Activated CD4-positive, alpha-beta memory T cell treated with anti-CD3 and anti-CD28 coated beads for 36 hours (primary cell): ENCODE measurements at regions not wholly inside any gene's neighbourhood (a gene's known extent, or its start where the extent isn't known, plus 50 kb on each side); places are given as distances from the start of the nearest gene placed in this dataset.
A peak's percentile ranks its signal among the peaks of the same experiment; 100 is the strongest.

Source experiments
- CTCF ChIA-PET: fragments of 350-600 bp; sonication (Branson Sonifier 250); formaldehyde crosslinking; loops from one replicate; lab custom pipeline; 2021; ENCODE audit warnings: antibody characterized with exemption, inconsistent platforms; lab: Charles Lee
- POLR2A ChIA-PET: fragments of 350-600 bp; sonication (Branson Sonifier 250); formaldehyde crosslinking; loops from one replicate; lab custom pipeline; 2021; ENCODE audit warnings: antibody characterized with exemption; lab: Charles Lee
- DNase-seq: peaks from one replicate; pipeline ENCODE4 v3.0.0-alpha.2; 2020
- H3K27ac Mint-ChIP-seq: one replicate; pipeline ENCODE4 v1.8.0; 2021; ENCODE audit warnings: mixed read lengths
- H3K27me3 Mint-ChIP-seq: one replicate; pipeline ENCODE4 v1.8.0; 2021; ENCODE audit warnings: mixed read lengths
- H3K36me3 Mint-ChIP-seq: one replicate; pipeline ENCODE4 v1.8.0; 2021; ENCODE audit warnings: mixed read lengths
- H3K4me1 Mint-ChIP-seq: one replicate; pipeline ENCODE4 v1.8.0; 2021; ENCODE audit warnings: low read depth, mixed read lengths
- H3K4me3 Mint-ChIP-seq: one replicate; pipeline ENCODE4 v1.8.0; 2021; ENCODE audit warnings: mild to moderate bottlenecking, mixed read lengths
- H3K9me3 Mint-ChIP-seq: one replicate; pipeline ENCODE4 v1.8.0; 2021; ENCODE audit warnings: mixed read lengths
- intact Hi-C: fragments of 100-400 bp; cut with micrococcal nuclease; formaldehyde crosslinking; loops from one replicate; pipeline ENCODE4 v1.15.1; 2023

- Mint-ChIP-seq H3K4me1 (peaks cover 73% of the 10 kb centered on the region), H3K9me3 (no peaks in the 10 kb centered on the region), H3K27me3 (no peaks in the 10 kb centered on the region), H3K27ac (peak overlapping the region; percentile 74), H3K36me3 (no peaks in the 10 kb centered on the region), H3K4me3 (no peak overlapping the region)
- intact Hi-C loops = no loop called here
- ChIA-PET CTCF (interaction anchor here (0.6 to 1.0 kb wide), 2 partner anchors 28 to 197 kb away, joined by 3 read pairs; no protein-coding TSS in a partner anchor), POLR2A (interaction anchor here (0.9 to 1.8 kb wide), 3 partner anchors 17 to 204 kb away, joined by 3 to 5 read pairs (median 4); no protein-coding TSS in a partner anchor)
- no peak for DNase-seq
These were observed 99.1 kb upstream of the DUSP22 start for GRCh38 chr6:193180-193579.

- H3K27me3 Mint-ChIP-seq = no peaks in the 10 kb centered on the region
- H3K27ac Mint-ChIP-seq = peak overlapping the region; percentile 74
- ChIA-PET CTCF (interaction anchor here (0.6 to 1.0 kb wide), 3 partner anchors 27 to 196 kb away, joined by 3 read pairs; no protein-coding TSS in a partner anchor), POLR2A (interaction anchor here (0.6 to 1.8 kb wide), 5 partner anchors 16 to 206 kb away, joined by 3 to 5 read pairs (median 3); no protein-coding TSS in a partner anchor)
- H3K36me3 Mint-ChIP-seq = no peaks in the 10 kb centered on the region
- H3K4me3 Mint-ChIP-seq = peak overlapping the region; percentile 0
- DNase-seq = peak; percentile 53
- H3K9me3 Mint-ChIP-seq = no peaks in the 10 kb centered on the region
- H3K4me1 Mint-ChIP-seq = peaks cover 68% of the 10 kb centered on the region
- intact Hi-C loops = loop anchor here (1.0 kb wide), 3 partner anchors 15 to 31 kb away; no protein-coding TSS in a partner anchor
These were observed 98.4 kb upstream of the DUSP22 start for GRCh38 chr6:193773-194310.

- no peaks in the 10 kb centered on the region for H3K36me3 Mint-ChIP-seq
- ChIA-PET POLR2A (interaction anchor here (1.3 to 1.5 kb wide), 4 partner anchors 14 to 195 kb away, joined by 4 to 13 read pairs (median 5); partner anchors contain the start of gene IRF4), CTCF (interaction anchor here (0.6 to 2.0 kb wide), 4 partner anchors 11 to 208 kb away, joined by 3 to 10 read pairs (median 4); no protein-coding TSS in a partner anchor)
- no peaks in the 10 kb centered on the region for H3K9me3 Mint-ChIP-seq
- intact Hi-C loops = no loop called here
- peaks cover 47% of the 10 kb centered on the region for H3K4me1 Mint-ChIP-seq
- peak; percentile 84 for DNase-seq
- H3K27me3 Mint-ChIP-seq = peaks cover 3% of the 10 kb centered on the region
- H3K4me3 Mint-ChIP-seq = no peak overlapping the region
- H3K27ac Mint-ChIP-seq = peak overlapping the region; percentile 49
These were observed 96.4 kb upstream of the DUSP22 start for GRCh38 chr6:195861-196360.

- POLR2A ChIA-PET = interaction anchor here (1.5 kb wide), 1 partner anchor 13 kb away, joined by 4 read pairs; no protein-coding TSS in a partner anchor
- no peak overlapping the region for H3K4me3 Mint-ChIP-seq
- intact Hi-C loops = no loop called here
- no peaks in the 10 kb centered on the region for H3K9me3 Mint-ChIP-seq
- no peaks in the 10 kb centered on the region for H3K36me3 Mint-ChIP-seq
- DNase-seq = no peak
- H3K4me1 Mint-ChIP-seq = peaks cover 44% of the 10 kb centered on the region
- CTCF ChIA-PET = no interaction called here
- peak overlapping the region; percentile 3 for H3K27ac Mint-ChIP-seq
- H3K27me3 Mint-ChIP-seq = peaks cover 3% of the 10 kb centered on the region
These were observed 95.7 kb upstream of the DUSP22 start for GRCh38 chr6:196543-196942.

- CTCF ChIA-PET = no interaction called here
- Mint-ChIP-seq H3K27ac (no peak overlapping the region), H3K36me3 (no peaks in the 10 kb centered on the region), H3K9me3 (no peaks in the 10 kb centered on the region), H3K4me1 (peaks cover 4% of the 10 kb centered on the region), H3K4me3 (no peak overlapping the region), H3K27me3 (peaks cover 20% of the 10 kb centered on the region)
- POLR2A ChIA-PET = no interaction called here
- intact Hi-C loops = no loop called here
- DNase-seq = no peak
These were observed 88.6 kb upstream of the DUSP22 start for GRCh38 chr6:203661-204060.

GRCh38 chr6:206264-206663 lies 86.0 kb upstream of the DUSP22 start:
- Mint-ChIP-seq H3K4me3 (no peak overlapping the region), H3K27ac (no peak overlapping the region), H3K9me3 (no peaks in the 10 kb centered on the region), H3K27me3 (peaks cover 24% of the 10 kb centered on the region), H3K4me1 (peaks cover 28% of the 10 kb centered on the region), H3K36me3 (no peaks in the 10 kb centered on the region)
- intact Hi-C loops = no loop called here
- POLR2A ChIA-PET = no interaction called here
- no peak for DNase-seq
- CTCF ChIA-PET = interaction anchor here (1.0 kb wide), 1 partner anchor 11 kb away, joined by 5 read pairs; no protein-coding TSS in a partner anchor

- DNase-seq = no peak
- intact Hi-C loops = no loop called here
- Mint-ChIP-seq H3K27ac (no peak overlapping the region), H3K27me3 (peaks cover 37% of the 10 kb centered on the region), H3K4me3 (no peak overlapping the region), H3K4me1 (peaks cover 28% of the 10 kb centered on the region), H3K36me3 (no peaks in the 10 kb centered on the region), H3K9me3 (no peaks in the 10 kb centered on the region)
- ChIA-PET POLR2A (no interaction called here), CTCF (interaction anchor here (0.8 to 1.0 kb wide), 2 partner anchors 8 to 20 kb away, joined by 3 read pairs; no protein-coding TSS in a partner anchor)
These were observed 83.9 kb upstream of the DUSP22 start for GRCh38 chr6:208364-208763.

GRCh38 chr6:208938-209337 lies 83.3 kb upstream of the DUSP22 start:
- ChIA-PET POLR2A (interaction anchor here (1.0 to 1.9 kb wide), 3 partner anchors 11 to 18 kb away, joined by 3 to 5 read pairs (median 4); no protein-coding TSS in a partner anchor), CTCF (interaction anchor here (0.8 to 1.6 kb wide), 3 partner anchors 8 to 105 kb away, joined by 3 to 4 read pairs (median 3); no protein-coding TSS in a partner anchor)
- Mint-ChIP-seq H3K27me3 (peaks cover 33% of the 10 kb centered on the region), H3K27ac (no peak overlapping the region), H3K36me3 (no peaks in the 10 kb centered on the region), H3K4me1 (peaks cover 28% of the 10 kb centered on the region), H3K9me3 (peaks cover 4% of the 10 kb centered on the region), H3K4me3 (no peak overlapping the region)
- intact Hi-C loops = loop anchor here (1.0 kb wide), 5 partner anchors 15 to 43 kb away; no protein-coding TSS in a partner anchor
- DNase-seq = no peak

GRCh38 chr6:209432-210103 lies 82.7 kb upstream of the DUSP22 start:
- Mint-ChIP-seq H3K4me1 (peaks cover 30% of the 10 kb centered on the region), H3K36me3 (no peaks in the 10 kb centered on the region), H3K4me3 (peak overlapping the region; percentile 66), H3K27ac (peak overlapping the region; percentile 73), H3K9me3 (peaks cover 4% of the 10 kb centered on the region), H3K27me3 (peaks cover 33% of the 10 kb centered on the region)
- intact Hi-C loops = loop anchor here (1.0 kb wide), 5 partner anchors 15 to 43 kb away; no protein-coding TSS in a partner anchor
- POLR2A ChIA-PET = interaction anchor here (1.0 to 1.9 kb wide), 6 partner anchors 12 to 17 kb away, joined by 3 to 5 read pairs (median 4); no protein-coding TSS in a partner anchor
- peak; percentile 90 for DNase-seq
- CTCF ChIA-PET = interaction anchor here (0.8 to 1.6 kb wide), 4 partner anchors 9 to 104 kb away, joined by 3 to 4 read pairs (median 3); no protein-coding TSS in a partner anchor

- Mint-ChIP-seq H3K9me3 (peaks cover 4% of the 10 kb centered on the region), H3K27me3 (peaks cover 33% of the 10 kb centered on the region), H3K36me3 (no peaks in the 10 kb centered on the region), H3K4me3 (peak overlapping the region; percentile 66), H3K4me1 (peaks cover 34% of the 10 kb centered on the region), H3K27ac (no peak overlapping the region)
- no peak for DNase-seq
- POLR2A ChIA-PET = interaction anchor here (1.0 to 1.9 kb wide), 5 partner anchors 12 to 17 kb away, joined by 3 to 5 read pairs (median 4); no protein-coding TSS in a partner anchor
- CTCF ChIA-PET = interaction anchor here (1.2 to 1.6 kb wide), 3 partner anchors 10 to 16 kb away, joined by 3 to 4 read pairs (median 3); no protein-coding TSS in a partner anchor
- intact Hi-C loops = no loop called here
These were observed 82.2 kb upstream of the DUSP22 start for GRCh38 chr6:210104-210456.

GRCh38 chr6:210778-211374 lies 81.4 kb upstream of the DUSP22 start:
- Mint-ChIP-seq H3K36me3 (no peaks in the 10 kb centered on the region), H3K4me1 (peaks cover 42% of the 10 kb centered on the region), H3K27ac (no peak overlapping the region), H3K4me3 (no peak overlapping the region), H3K9me3 (peaks cover 4% of the 10 kb centered on the region), H3K27me3 (peaks cover 33% of the 10 kb centered on the region)
- POLR2A ChIA-PET = interaction anchor here (1.0 to 1.9 kb wide), 2 partner anchors 11 to 178 kb away, joined by 3 to 5 read pairs; no protein-coding TSS in a partner anchor
- no peak for DNase-seq
- CTCF ChIA-PET = interaction anchor here (1.2 to 1.6 kb wide), 3 partner anchors 10 to 15 kb away, joined by 3 to 4 read pairs (median 3); no protein-coding TSS in a partner anchor
- intact Hi-C loops = no loop called here
